ENCODE measurements at regions not wholly inside any gene's neighbourhood (a gene's known extent, or its start where the extent isn't known, plus 50 kb on each side); places are given as distances from the start of the nearest gene placed in this dataset.
A peak's percentile ranks its signal among the peaks of the same experiment; 100 is the strongest.

GRCh38 chr14:22384974-22385526, 204.0 kb downstream of the DAD1 start:
- Histone ChIP-seq H4K20me1 (ENCODE audit: insufficient read depth, low read length) (no peaks in the 10 kb centered on the region), H3K9ac (ENCODE audit: insufficient read depth, low read length, poor library complexity, severe bottlenecking) (no peak overlapping the region), H3K27ac (ENCODE audit: low read depth in 1 of 2, low read length in 2 of 2) (no peak overlapping the region), H3K9me3 (replicated peaks in 1 of 2; ENCODE audit: control insufficient read depth in 1 of 2, insufficient read depth in 1 of 2, low read length in 2 of 2) (no peaks in the 10 kb centered on the region), H3K4me2 (replicated peaks; ENCODE audit: extremely low read depth, low read length, poor library complexity, severe bottlenecking) (no peak overlapping the region), H2AFZ (ENCODE audit: insufficient read depth, low read depth, low read length, poor library complexity, severe bottlenecking) (no peak overlapping the region), H3K4me3 (replicated peaks in 1 of 3; ENCODE audit: low read depth in 2 of 3, low read length in 3 of 3) (no peak overlapping the region), H3K4me1 (ENCODE audit: control insufficient read depth in 1 of 2, insufficient read depth in 2 of 2, low read length in 2 of 2) (no peaks in the 10 kb centered on the region), H3K36me3 (replicated peaks in 1 of 2; ENCODE audit: control insufficient read depth in 1 of 2, insufficient read depth in 2 of 2, low read length in 2 of 2) (no peaks in the 10 kb centered on the region), H3K27me3 (ENCODE audit: control insufficient read depth in 2 of 2, insufficient read depth in 2 of 2, low read length in 2 of 2) (no peaks in the 10 kb centered on the region), H3K79me2 (ENCODE audit: insufficient read depth, low read length) (no peaks in the 10 kb centered on the region)
- no peak overlapping the region for H3K4me3 Mint-ChIP-seq
- no peak for TF ChIP-seq CTCF (IDR thresholded peaks at IDR 0.05)
- H3K27ac Mint-ChIP-seq: no peak overlapping the region
- no peak for DNase-seq
- WGBS (ENCODE audit: insufficient coverage): 83% methylated on average over 1 of the region's 2 CpGs
- peaks cover 4% of the 10 kb centered on the region for H3K4me1 Mint-ChIP-seq
- H3K36me3 Mint-ChIP-seq: no peaks in the 10 kb centered on the region
- H3K27me3 Mint-ChIP-seq (ENCODE audit: low read depth in 3 of 3): peaks cover 0 to 1% (median 0%) of the 10 kb centered on the region in 3 donors
- intact Hi-C loops (cut with micrococcal nuclease): no loop called here
- no peaks in the 10 kb centered on the region for H3K9me3 Mint-ChIP-seq

- WGBS (ENCODE audit: insufficient coverage): 90% methylated on average over 1 of the region's 2 CpGs
- Histone ChIP-seq H3K27me3 (ENCODE audit: control insufficient read depth in 2 of 2, insufficient read depth in 2 of 2, low read length in 2 of 2) (no peaks in the 10 kb centered on the region), H3K9ac (ENCODE audit: insufficient read depth, low read length, poor library complexity, severe bottlenecking) (no peak overlapping the region), H3K79me2 (ENCODE audit: insufficient read depth, low read length) (no peaks in the 10 kb centered on the region), H3K4me2 (replicated peaks; ENCODE audit: extremely low read depth, low read length, poor library complexity, severe bottlenecking) (no peak overlapping the region), H2AFZ (ENCODE audit: insufficient read depth, low read depth, low read length, poor library complexity, severe bottlenecking) (no peak overlapping the region), H3K36me3 (replicated peaks in 1 of 2; ENCODE audit: control insufficient read depth in 1 of 2, insufficient read depth in 2 of 2, low read length in 2 of 2) (no peaks in the 10 kb centered on the region), H3K9me3 (replicated peaks in 1 of 2; ENCODE audit: control insufficient read depth in 1 of 2, insufficient read depth in 1 of 2, low read length in 2 of 2) (no peaks in the 10 kb centered on the region), H4K20me1 (ENCODE audit: insufficient read depth, low read length) (no peaks in the 10 kb centered on the region), H3K27ac (ENCODE audit: low read depth in 1 of 2, low read length in 2 of 2) (no peak overlapping the region), H3K4me1 (ENCODE audit: control insufficient read depth in 1 of 2, insufficient read depth in 2 of 2, low read length in 2 of 2) (no peaks in the 10 kb centered on the region), H3K4me3 (replicated peaks in 1 of 3; ENCODE audit: low read depth in 2 of 3, low read length in 3 of 3) (no peak overlapping the region)
- Mint-ChIP-seq H3K9me3 (no peaks in the 10 kb centered on the region), H3K4me1 (peaks cover 4% of the 10 kb centered on the region), H3K36me3 (no peaks in the 10 kb centered on the region), H3K27ac (peak overlapping the region in 1 of 7 donors; percentile 66), H3K4me3 (no peak overlapping the region), H3K27me3 (ENCODE audit: low read depth in 3 of 3) (peaks cover 0 to 1% (median 0%) of the 10 kb centered on the region in 3 donors)
- intact Hi-C loops (cut with micrococcal nuclease): no loop called here
- no peak for TF ChIP-seq CTCF (IDR thresholded peaks at IDR 0.05)
- no peak for DNase-seq
Measured at GRCh38 chr14:22384167-22384549, 204.9 kb downstream of the DAD1 start.

Data from CD14-positive monocyte (primary cell).